ENCODE measurements at regions not wholly inside any gene's neighbourhood (a gene's known extent, or its start where the extent isn't known, plus 50 kb on each side); places are given as distances from the start of the nearest gene placed in this dataset.

GRCh38 chr2:155730804-155731203, 601.7 kb downstream of the NR4A2 start:
- TF ChIP-seq ZNF302 (CRISPR knock-in tag; IDR thresholded peaks at IDR 0.05) (no peak), POLR2A (IDR thresholded peaks at IDR 0.05; ENCODE audit: low read length) (no peak), CTCF (IDR thresholded peaks at IDR 0.05) (no peak), KDM5A (IDR thresholded peaks at IDR 0.05) (no peak), RCOR1 (IDR thresholded peaks at IDR 0.05; ENCODE audit: low read depth, low read length) (no peak)

Data from A549 (cell line).